GM11168 (cell line): ENCODE measurements at regions not wholly inside any gene's neighbourhood (a gene's known extent, or its start where the extent isn't known, plus 50 kb on each side); places are given as distances from the start of the nearest gene placed in this dataset.

Experiments
- in situ Hi-C: fragments of 300-500 bp; cut with MboI; formaldehyde crosslinking; loops from one replicate; pipeline ENCODE4 v1.12.0; 2022; ENCODE audit warnings: low sequenced_read_pairs; ENCODE audit not compliant: unreplicated experiment

- in situ Hi-C loops: no loop called here
Observed at GRCh38 chr5:39521098-39521860, 96.5 kb upstream of the DAB2 start.

- in situ Hi-C loops: no loop called here
Observed at GRCh38 chr5:39520232-39520572, 95.4 kb upstream of the DAB2 start.

GRCh38 chr5:39519566-39520231 is 94.9 kb upstream of the DAB2 start:
- in situ Hi-C loops: no loop called here

GRCh38 chr5:39519079-39519478 is 94.3 kb upstream of the DAB2 start:
- in situ Hi-C loops: no loop called here

GRCh38 chr5:39518516-39518915 is 93.7 kb upstream of the DAB2 start:
- in situ Hi-C loops: no loop called here

GRCh38 chr5:39517800-39518199 is 93.0 kb upstream of the DAB2 start:
- in situ Hi-C loops: no loop called here

GRCh38 chr5:39515881-39516280 is 91.1 kb upstream of the DAB2 start:
- in situ Hi-C loops: no loop called here

GRCh38 chr5:39513236-39513635 is 88.5 kb upstream of the DAB2 start:
- in situ Hi-C loops: no loop called here

- in situ Hi-C loops: no loop called here
Observed at GRCh38 chr5:39506211-39506610, 81.4 kb upstream of the DAB2 start.

- in situ Hi-C loops: no loop called here
Observed at GRCh38 chr5:39505791-39506190, 81.0 kb upstream of the DAB2 start.

- in situ Hi-C loops: no loop called here
Observed at GRCh38 chr5:39505363-39505762, 80.6 kb upstream of the DAB2 start.

- in situ Hi-C loops: no loop called here
Observed at GRCh38 chr5:39503155-39503554, 78.4 kb upstream of the DAB2 start.

GRCh38 chr5:39502704-39503103 is 77.9 kb upstream of the DAB2 start:
- in situ Hi-C loops: no loop called here

GRCh38 chr5:39501397-39501796 is 76.6 kb upstream of the DAB2 start:
- in situ Hi-C loops: no loop called here

GRCh38 chr5:39500551-39501175 is 75.9 kb upstream of the DAB2 start:
- in situ Hi-C loops: no loop called here

GRCh38 chr5:39498278-39498952 is 73.6 kb upstream of the DAB2 start:
- in situ Hi-C loops: no loop called here

- in situ Hi-C loops: no loop called here
Observed at GRCh38 chr5:39497322-39497721, 72.5 kb upstream of the DAB2 start.

GRCh38 chr5:39495227-39495626 is 70.4 kb upstream of the DAB2 start:
- in situ Hi-C loops: no loop called here

GRCh38 chr5:39494534-39494933 is 69.8 kb upstream of the DAB2 start:
- in situ Hi-C loops: no loop called here

- in situ Hi-C loops: no loop called here
Observed at GRCh38 chr5:39494107-39494510, 69.3 kb upstream of the DAB2 start.

GRCh38 chr5:39491210-39491609 is 66.4 kb upstream of the DAB2 start:
- in situ Hi-C loops: no loop called here
